CD14-positive monocyte (primary cell): ENCODE measurements at regions not wholly inside any gene's neighbourhood (a gene's known extent, or its start where the extent isn't known, plus 50 kb on each side); places are given as distances from the start of the nearest gene placed in this dataset.

Experiments used
- DNase-seq, 3 donors: peaks; one replicate each; pipeline ENCODE4 v3.0.0-alpha.2; 2011 to 2022
- H2AFZ ChIP-seq: 2 replicates; pipeline ENCODE4 v1.6.0; 2012; ENCODE audit warnings: mild to moderate bottlenecking, low read depth, low read length, inconsistent platforms; ENCODE audit not compliant: insufficient read depth, poor library complexity, severe bottlenecking
- H3K27ac ChIP-seq, 2 donors: 1 replicate in 1 of 2; 2 replicates in 1 of 2; pipeline ENCODE4 v1.5.1; 2012 to 2013; ENCODE audit warnings: low read length in 2 of 2, control low read depth in 1 of 2, inconsistent platforms in 1 of 2, low read depth in 1 of 2, mild to moderate bottlenecking in 1 of 2
- H3K27me3 ChIP-seq, 2 donors: one replicate each; pipeline versions ENCODE4 v1.6.0 to v1.6.1; 2011 to 2013; ENCODE audit warnings: low read length in 2 of 2; ENCODE audit not compliant: control insufficient read depth in 2 of 2, insufficient read depth in 2 of 2
- H3K36me3 ChIP-seq, 2 donors: replicated peaks in 1 of 2; 1 replicate in 1 of 2; 2 replicates in 1 of 2; pipeline versions ENCODE4 v1.5.1 to v1.6.1; 2012 to 2013; ENCODE audit warnings: low read length in 2 of 2, control low read depth in 1 of 2, inconsistent platforms in 1 of 2, mild to moderate bottlenecking in 1 of 2; ENCODE audit not compliant: insufficient read depth in 2 of 2, control insufficient read depth in 1 of 2
- H3K4me1 ChIP-seq, 2 donors: 1 replicate in 1 of 2; 2 replicates in 1 of 2; pipeline versions ENCODE4 v1.5.1 to v1.6.1; 2012 to 2013; ENCODE audit warnings: low read length in 2 of 2, control low read depth in 1 of 2, inconsistent platforms in 1 of 2, mild to moderate bottlenecking in 1 of 2, moderate library complexity in 1 of 2; ENCODE audit not compliant: insufficient read depth in 2 of 2, control insufficient read depth in 1 of 2
- H3K4me2 ChIP-seq: replicated peaks from 2 replicates; pipeline ENCODE3; 2012; ENCODE audit warnings: low read length, moderate library complexity, mild to moderate bottlenecking; ENCODE audit not compliant: poor library complexity, severe bottlenecking; ENCODE audit errors: extremely low read depth
- H3K4me3 ChIP-seq, 3 experiments: fragments of 200-600 bp in 1 of 3; sonication (generic) in 1 of 3; replicated peaks in 1 of 3; 1 replicate in 2 of 3; 2 replicates in 1 of 3; pipeline ENCODE4 v1.5.1; 2011 to 2013; ENCODE audit warnings: low read length in 3 of 3, mild to moderate bottlenecking in 3 of 3, control low read depth in 2 of 3, low read depth in 2 of 3, inconsistent platforms in 1 of 3, moderate library complexity in 1 of 3
- H3K79me2 ChIP-seq: 2 replicates; pipeline ENCODE4 v1.6.0; 2012; ENCODE audit warnings: mild to moderate bottlenecking, control low read depth, inconsistent platforms, low read length, moderate library complexity; ENCODE audit not compliant: insufficient read depth
- H3K9ac ChIP-seq: 2 replicates; pipeline ENCODE4 v1.6.0; 2017; ENCODE audit warnings: low read length, mild to moderate bottlenecking; ENCODE audit not compliant: insufficient read depth, poor library complexity, severe bottlenecking
- H3K9me3 ChIP-seq, 2 donors: replicated peaks in 1 of 2; 1 replicate in 1 of 2; 2 replicates in 1 of 2; pipeline versions ENCODE4 v1.5.1 to v1.6.1; 2012 to 2013; ENCODE audit warnings: low read length in 2 of 2, control low read depth in 1 of 2; ENCODE audit not compliant: control insufficient read depth in 1 of 2, insufficient read depth in 1 of 2
- H4K20me1 ChIP-seq: 2 replicates; pipeline ENCODE4 v1.6.0; 2012; ENCODE audit warnings: mild to moderate bottlenecking, low read length, control low read depth, moderate library complexity; ENCODE audit not compliant: insufficient read depth
- H3K27ac Mint-ChIP-seq, 7 donors: one replicate each; pipeline ENCODE4 v1.8.0; 2020; ENCODE audit warnings: mild to moderate bottlenecking in 7 of 7, mixed read lengths in 7 of 7, moderate library complexity in 6 of 7, inconsistent platforms in 2 of 7
- H3K27me3 Mint-ChIP-seq, 3 donors: one replicate each; pipeline ENCODE4 v1.8.0; 2021 to 2022; ENCODE audit warnings: low read depth in 3 of 3, mild to moderate bottlenecking in 3 of 3, mixed read lengths in 3 of 3, moderate library complexity in 3 of 3, inconsistent platforms in 1 of 3
- H3K36me3 Mint-ChIP-seq, 2 donors: one replicate each; pipeline ENCODE4 v1.8.0; 2020; ENCODE audit warnings: mixed read lengths in 2 of 2, inconsistent platforms in 1 of 2, mild to moderate bottlenecking in 1 of 2
- H3K4me1 Mint-ChIP-seq: one replicate; pipeline ENCODE4 v1.8.0; 2020; ENCODE audit warnings: mild to moderate bottlenecking, mixed read lengths
- H3K4me3 Mint-ChIP-seq, 2 donors: one replicate each; pipeline ENCODE4 v1.8.0; 2020; ENCODE audit warnings: mild to moderate bottlenecking in 2 of 2, mixed read lengths in 2 of 2, moderate library complexity in 1 of 2
- H3K9me3 Mint-ChIP-seq, 7 donors: one replicate each; pipeline ENCODE4 v1.8.0; 2020 to 2022; ENCODE audit warnings: mixed read lengths in 7 of 7, mild to moderate bottlenecking in 6 of 7, moderate library complexity in 6 of 7, inconsistent platforms in 2 of 7
- CTCF ChIP-seq: fragments of 200-600 bp; IDR thresholded peaks from one replicate; pipeline ENCODE4 v1.8.0; 2022; ENCODE audit warnings: antibody characterized with exemption, mild to moderate bottlenecking
- WGBS: methylation state at CpG from one replicate; pipeline ENCODE4 v1.1.5; 2013; ENCODE audit warnings: missing lambda C conversion rate; ENCODE audit not compliant: insufficient coverage; 5-methylcytosine and 5-hydroxymethylcytosine counted together
- intact Hi-C, 2 donors: fragments of 100-400 bp; cut with micrococcal nuclease; formaldehyde crosslinking; loops; one replicate each; pipeline versions ENCODE4 v1.15.0 to v1.15.1; 2023

GRCh38 chr17:77546772-77547241 is 406.0 kb downstream of the SEC14L1 start:
- peaks cover 3 to 9% (median 8%) of the 10 kb centered on the region in 3 donors for H3K27me3 Mint-ChIP-seq
- peaks cover 4 to 12% of the 10 kb centered on the region in 2 donors for H3K4me1 ChIP-seq
- peak overlapping the region in 1 of 7 donors; percentile 38 for H3K27ac Mint-ChIP-seq
- no peak overlapping the region for H3K9ac ChIP-seq
- no peak overlapping the region for H3K4me3 Mint-ChIP-seq
- no peak overlapping the region for H3K27ac ChIP-seq
- H3K4me2 ChIP-seq = peak overlapping the region; percentile 43
- H3K36me3 ChIP-seq = no peaks in the 10 kb centered on the region
- TF ChIP-seq CTCF = no peak
- H3K9me3 ChIP-seq = no peaks in the 10 kb centered on the region
- H3K79me2 ChIP-seq = no peaks in the 10 kb centered on the region
- peaks cover 0 to 4% (median 0%) of the 10 kb centered on the region in 7 donors for H3K9me3 Mint-ChIP-seq
- peaks cover 19% of the 10 kb centered on the region for H3K4me1 Mint-ChIP-seq
- 62% methylated on average over 10 of the region's 13 CpGs for WGBS
- H3K36me3 Mint-ChIP-seq = no peaks in the 10 kb centered on the region
- peak; percentile 34 to 62 (median 37) for DNase-seq
- no peak overlapping the region for H3K4me3 ChIP-seq
- peak overlapping the region; percentile 41 for H2AFZ ChIP-seq
- H4K20me1 ChIP-seq = no peaks in the 10 kb centered on the region
- intact Hi-C loops = loop anchor here in 1 of 2 donors (10.0 kb wide), 2 partner anchors 88 to 198 kb away; no protein-coding TSS in a partner anchor
- H3K27me3 ChIP-seq = no peaks in the 10 kb centered on the region

GRCh38 chr17:77548967-77549366 is 408.2 kb downstream of the SEC14L1 start:
- Histone ChIP-seq H4K20me1 (no peaks in the 10 kb centered on the region), H3K4me2 (no peak overlapping the region), H2AFZ (no peak overlapping the region), H3K4me3 (no peak overlapping the region), H3K27me3 (no peaks in the 10 kb centered on the region), H3K36me3 (no peaks in the 10 kb centered on the region), H3K4me1 (peaks cover 4 to 12% of the 10 kb centered on the region in 2 donors), H3K9me3 (no peaks in the 10 kb centered on the region), H3K27ac (no peak overlapping the region), H3K79me2 (no peaks in the 10 kb centered on the region), H3K9ac (no peak overlapping the region)
- peaks cover 0 to 4% (median 0%) of the 10 kb centered on the region in 7 donors for H3K9me3 Mint-ChIP-seq
- peaks cover 3 to 9% (median 7%) of the 10 kb centered on the region in 3 donors for H3K27me3 Mint-ChIP-seq
- peak; percentile 50 to 64 (median 64) for DNase-seq
- peaks cover 19% of the 10 kb centered on the region for H3K4me1 Mint-ChIP-seq
- no peak overlapping the region for H3K27ac Mint-ChIP-seq
- no peak for TF ChIP-seq CTCF
- no peak overlapping the region for H3K4me3 Mint-ChIP-seq
- 53% methylated on average over 3 of the region's 5 CpGs for WGBS
- intact Hi-C loops = loop anchor here in 1 of 2 donors (10.0 kb wide), 2 partner anchors 86 to 196 kb away; no protein-coding TSS in a partner anchor
- no peaks in the 10 kb centered on the region for H3K36me3 Mint-ChIP-seq
